ENCODE measurements at regions not wholly inside any gene's neighbourhood (a gene's known extent, or its start where the extent isn't known, plus 50 kb on each side); places are given as distances from the start of the nearest gene placed in this dataset.
A peak's percentile ranks its signal among the peaks of the same experiment; 100 is the strongest.

DNA sequence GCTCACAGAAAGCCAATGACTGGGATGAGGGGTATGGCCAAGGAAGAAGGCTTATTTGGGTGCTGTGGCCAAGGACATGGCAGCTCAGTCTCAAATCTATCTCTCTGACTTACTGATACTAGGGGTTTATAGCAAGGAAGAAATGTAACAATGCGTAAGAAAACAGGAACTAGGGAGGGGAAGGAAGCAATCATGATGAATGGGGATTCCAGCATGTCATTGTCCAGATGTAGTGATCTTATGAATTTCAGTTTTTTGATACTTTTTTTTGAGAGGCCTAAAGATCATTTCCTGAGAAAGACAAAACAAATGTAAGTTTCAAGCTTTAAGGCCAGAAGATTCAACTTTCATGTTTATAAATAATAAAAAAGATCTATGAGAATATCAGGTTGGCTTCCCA, 298.6 kb upstream of the FAM98A start:
- no peak for DNase-seq (ENCODE audit: low read depth)

DNA sequence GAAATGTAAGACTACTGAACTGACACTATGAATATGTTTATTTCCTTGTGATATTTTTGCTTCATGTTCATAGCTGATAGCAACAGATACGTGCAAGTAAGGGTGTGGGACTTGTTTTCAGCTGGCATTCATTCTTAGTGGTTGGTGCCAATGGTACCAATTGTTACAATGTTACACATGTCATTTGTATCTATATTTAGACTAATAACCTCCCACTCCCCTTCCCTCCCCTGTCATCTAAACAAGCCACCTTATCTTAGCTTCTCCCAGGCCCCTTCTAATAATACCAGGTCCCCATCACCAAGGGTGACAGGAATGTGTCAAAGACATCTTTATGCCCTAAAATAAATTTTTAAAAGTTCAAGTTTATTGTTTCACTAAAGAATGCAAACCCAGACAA, 294.7 kb upstream of the FAM98A start:
- DNase-seq (ENCODE audit: low read depth) = no peak

DNA sequence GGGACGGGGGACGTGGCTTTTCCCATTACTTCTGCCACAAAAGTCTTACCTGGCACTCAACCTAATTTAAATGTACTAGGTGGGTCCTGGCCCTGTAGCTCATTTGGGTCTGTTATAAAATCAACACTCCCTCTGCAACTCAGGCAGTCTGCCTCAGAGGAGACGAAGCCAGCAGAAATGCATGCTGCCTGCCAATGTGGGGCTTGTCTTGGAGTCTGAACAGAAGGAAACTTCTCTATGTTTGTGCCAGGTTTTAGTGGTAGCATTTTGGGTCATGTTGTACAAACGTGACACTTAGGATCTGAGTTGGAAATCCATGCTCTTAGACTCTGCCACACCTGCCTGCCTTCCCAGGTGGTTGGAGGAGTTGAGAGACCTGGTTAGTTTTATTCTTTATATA, 292.5 kb upstream of the FAM98A start:
- DNase-seq (ENCODE audit: low read depth) = no peak

DNA sequence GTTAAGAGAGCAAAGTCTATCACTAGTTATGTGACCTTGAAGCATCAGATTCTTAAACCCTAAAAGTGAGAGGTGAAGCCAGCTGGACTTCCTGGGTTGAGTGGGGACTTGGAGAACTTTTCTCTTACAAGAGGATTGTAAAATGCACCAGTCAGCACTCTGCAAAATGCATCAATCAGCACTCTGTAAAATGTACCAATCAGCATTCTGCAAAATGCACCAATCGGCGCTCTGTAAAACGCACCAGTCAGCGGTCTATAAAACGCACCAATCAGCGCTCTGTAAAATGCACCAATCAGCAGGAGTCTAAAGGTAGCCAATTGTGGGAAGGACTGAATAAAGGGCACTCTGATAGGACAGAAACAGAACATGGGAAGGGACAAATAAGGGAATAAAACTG, 291.6 kb upstream of the FAM98A start:
- no peak for DNase-seq (ENCODE audit: low read depth)

DNA sequence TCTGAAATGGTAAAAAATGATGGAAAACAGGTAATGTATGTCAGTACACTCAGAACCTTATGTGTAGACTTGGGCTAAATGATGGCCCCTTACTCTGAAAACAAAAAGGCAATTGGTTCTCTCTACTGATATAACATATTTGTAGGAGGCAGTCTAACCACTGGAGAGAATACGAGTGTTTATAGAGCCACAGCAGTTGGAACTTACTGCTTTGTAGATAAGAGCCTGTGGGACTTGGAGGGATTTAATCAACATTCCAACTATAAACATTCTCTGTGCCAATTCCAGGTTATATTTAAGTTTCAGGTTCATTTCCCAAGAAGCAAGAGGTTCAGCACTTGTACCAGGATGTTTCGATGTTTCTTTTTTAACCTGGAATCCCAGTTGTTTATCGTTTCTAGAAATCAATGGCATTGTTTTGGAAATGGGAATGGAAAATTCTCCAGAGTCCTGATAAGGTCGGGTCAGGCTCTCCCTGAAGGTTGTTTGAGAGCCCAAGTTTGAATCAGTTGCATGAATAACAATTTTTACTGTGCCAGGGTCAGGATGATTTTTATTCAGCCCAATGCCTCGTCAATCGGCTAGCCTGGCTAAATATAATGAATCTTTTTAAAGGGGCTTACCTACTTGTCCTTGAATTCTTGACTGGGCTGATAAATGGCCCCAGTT, 278.4 kb upstream of the FAM98A start:
- DNase-seq (ENCODE audit: low read depth) = no peak

DNA sequence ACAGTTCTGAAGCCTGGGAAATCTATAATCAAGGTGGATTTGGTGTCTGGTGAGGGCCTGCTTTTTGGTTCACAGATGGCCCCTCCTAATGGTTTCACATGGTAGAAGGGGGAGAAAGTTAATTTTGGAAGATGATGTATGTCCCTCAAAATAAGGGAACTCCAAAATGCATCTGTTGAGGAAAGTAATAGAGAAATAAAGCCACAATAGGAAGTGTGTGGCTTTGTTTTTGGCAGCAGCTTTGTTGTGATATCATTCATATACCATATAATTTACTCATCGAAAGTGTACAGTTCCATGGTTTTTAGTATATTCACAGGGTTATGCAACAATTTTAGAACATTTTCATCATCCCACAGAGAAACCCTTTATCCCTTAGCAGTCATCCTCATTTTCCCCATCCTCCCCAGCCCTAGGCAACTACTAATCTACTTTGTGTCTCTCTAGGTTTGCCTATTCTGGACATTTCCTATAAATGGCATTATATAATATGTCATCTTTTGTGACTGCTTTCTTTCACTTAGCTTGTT, 274.0 kb upstream of the FAM98A start:
- DNase-seq (ENCODE audit: low read depth) = no peak

DNA sequence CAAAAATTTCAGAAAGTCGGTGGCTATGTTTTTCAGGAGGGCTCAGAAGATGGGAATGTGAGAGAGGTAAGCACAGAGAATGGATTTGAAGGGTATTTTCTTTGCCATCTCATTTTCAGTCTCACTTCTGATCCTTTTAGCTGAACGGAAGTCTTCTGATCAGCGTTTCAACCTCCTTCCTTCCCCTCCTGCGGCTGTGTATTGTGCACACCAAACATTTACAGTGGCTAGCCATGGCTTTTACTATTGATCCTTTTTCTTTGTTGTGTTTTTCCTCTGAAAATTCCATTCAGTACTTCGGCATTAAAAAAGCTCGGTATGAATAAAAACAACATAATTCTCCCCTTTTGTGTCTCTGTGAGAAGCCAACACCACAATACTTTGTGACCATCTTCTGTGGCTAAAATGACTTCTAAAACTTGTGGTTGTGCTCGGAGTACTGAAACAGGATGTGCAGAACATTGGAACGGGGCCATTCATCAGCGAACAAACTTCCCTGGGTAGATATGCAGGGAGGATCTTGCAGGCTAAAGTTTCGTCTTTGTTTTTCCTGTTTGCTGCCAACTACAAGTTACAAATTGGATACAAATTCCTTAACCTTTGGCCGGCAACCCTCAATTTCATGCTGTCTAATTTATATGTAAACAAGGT, 260.8 kb upstream of the FAM98A start:
- DNase-seq (ENCODE audit: low read depth) = peak; percentile 15

DNA sequence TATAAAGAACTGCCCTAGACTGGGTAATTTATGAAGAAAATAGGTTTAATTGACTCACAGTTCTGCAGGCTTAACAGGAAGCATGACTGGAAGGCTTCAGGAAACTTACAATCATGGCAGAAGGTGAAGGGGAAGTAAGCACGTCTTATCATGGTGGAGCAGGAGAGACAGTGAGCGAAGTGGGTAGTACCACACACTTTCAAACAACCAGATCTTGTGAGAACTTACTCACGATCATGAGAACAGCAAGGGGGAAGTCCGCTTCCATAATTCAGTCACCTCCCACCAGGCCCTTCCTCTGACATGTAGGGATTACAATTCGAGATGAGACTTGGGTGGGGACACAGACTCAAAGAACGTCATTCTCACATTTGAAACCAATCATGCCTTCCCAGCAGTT, 260.1 kb upstream of the FAM98A start:
- no peak for DNase-seq (ENCODE audit: low read depth)

DNA sequence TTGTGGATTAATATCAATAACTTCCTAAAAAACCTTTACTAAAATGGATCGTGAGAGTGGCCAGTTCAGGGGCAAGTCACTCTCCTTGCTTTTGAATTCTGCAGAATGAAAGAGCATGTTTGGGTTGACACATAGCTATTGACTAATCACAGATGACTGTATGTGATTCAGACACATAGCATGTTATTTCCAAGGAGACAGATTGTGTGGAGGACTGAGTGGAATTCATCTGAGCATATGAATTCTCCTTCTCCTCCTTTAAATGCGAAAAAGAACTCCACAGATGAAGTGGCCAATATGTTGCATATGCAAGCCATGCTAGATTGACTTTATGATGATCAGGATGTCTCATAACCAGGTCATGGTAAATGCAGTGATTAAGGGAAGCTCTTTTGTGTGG, 249.4 kb upstream of the FAM98A start:
- peak; percentile 73 for DNase-seq (ENCODE audit: low read depth)

DNA sequence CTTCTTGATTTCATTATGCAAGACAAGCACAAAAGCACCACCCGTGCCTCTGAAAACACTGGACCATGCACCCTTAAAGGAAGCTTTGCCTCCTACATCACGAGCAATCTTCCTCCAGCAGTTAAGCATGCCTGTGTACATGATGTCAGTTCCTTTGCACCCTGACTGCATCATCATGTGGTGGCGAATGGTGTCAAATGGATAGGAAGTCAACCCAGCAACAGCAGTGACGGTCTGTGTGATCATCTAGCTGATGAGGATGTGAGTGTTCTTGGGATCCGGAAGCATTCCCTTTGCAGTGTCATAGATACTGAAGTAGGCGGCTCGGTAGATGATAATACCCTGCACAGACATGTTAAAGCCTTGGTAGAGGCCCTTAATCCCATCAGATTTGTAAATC, 240.7 kb upstream of the FAM98A start:
- no peak for DNase-seq (ENCODE audit: low read depth)

DNA sequence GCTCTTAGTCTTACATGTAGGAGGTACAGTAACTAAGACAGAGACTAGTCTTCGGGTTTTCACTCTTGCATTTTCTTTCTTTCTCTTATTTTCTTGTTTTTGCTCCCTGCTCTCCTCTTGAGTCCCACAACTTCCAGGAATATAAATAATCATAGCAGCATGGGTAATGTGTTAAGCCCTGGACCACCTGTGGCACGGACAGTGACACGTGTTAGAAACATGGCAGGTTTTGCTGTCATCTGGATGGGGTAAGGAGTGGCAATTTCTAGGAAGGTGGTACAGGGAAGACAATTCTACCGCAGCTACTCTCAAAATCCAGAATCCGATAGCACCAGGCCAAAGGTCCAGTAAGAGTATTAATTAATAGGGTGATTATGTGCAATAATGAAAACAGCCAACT, 237.5 kb upstream of the FAM98A start:
- DNase-seq (ENCODE audit: low read depth) = no peak

DNA sequence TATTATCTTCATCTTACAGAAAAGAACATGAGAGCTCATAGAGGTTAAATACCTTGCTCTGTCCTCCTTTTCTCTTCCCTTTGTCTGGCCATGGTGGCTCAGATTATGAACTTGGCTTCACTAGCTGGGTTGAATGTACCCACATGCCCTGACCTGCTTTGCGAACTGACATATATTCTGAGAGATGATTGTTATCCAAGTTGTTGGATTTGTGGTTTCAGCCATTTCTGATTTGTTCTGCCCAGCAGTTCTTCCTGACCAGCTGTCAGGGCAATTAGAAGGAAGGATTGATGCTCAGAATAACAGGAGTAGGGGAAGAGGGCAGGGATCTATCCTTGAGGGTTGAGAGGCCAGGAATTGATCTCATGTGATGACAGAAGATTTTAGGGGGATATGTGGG, 236.8 kb upstream of the FAM98A start:
- no peak for DNase-seq (ENCODE audit: low read depth)

DNA sequence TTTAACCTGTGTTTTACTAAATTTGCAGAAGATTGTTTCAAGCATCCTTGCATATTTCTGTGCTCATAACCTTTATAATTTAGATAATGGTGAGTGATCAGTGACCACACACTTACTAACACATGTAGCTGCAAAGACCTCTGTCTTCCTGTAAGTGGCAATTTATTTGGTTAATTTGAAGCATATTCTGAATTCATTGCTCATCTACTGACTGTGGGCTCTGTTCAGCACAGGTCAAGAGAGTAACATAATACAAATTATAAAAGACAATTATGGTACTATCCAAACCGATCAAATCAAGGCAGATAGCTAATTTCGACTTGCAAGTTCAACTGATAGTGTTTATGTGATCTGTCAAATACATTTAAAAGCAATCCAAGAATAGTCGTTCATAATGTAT, 223.9 kb upstream of the FAM98A start:
- no peak for DNase-seq (ENCODE audit: low read depth)

DNA sequence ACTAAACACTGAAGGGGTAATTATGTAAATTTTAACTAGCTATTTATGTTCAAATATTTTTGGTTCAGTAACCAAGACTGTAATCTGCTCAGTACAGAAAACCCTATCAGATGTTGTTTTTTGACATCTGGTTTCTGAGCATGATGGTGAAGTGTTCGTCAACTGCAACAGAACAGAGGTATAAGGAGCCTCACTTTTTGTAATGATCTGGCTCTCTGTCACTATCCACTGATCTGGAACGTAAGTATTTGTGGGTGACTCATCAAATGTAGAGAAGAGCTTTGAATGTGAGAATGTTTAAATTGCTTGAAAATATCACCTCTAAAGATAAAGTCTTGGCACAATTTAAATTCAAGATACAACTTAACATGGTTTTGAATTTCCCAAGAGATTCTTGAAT, 213.6 kb upstream of the FAM98A start:
- DNase-seq (ENCODE audit: low read depth) = peak; percentile 3

DNA sequence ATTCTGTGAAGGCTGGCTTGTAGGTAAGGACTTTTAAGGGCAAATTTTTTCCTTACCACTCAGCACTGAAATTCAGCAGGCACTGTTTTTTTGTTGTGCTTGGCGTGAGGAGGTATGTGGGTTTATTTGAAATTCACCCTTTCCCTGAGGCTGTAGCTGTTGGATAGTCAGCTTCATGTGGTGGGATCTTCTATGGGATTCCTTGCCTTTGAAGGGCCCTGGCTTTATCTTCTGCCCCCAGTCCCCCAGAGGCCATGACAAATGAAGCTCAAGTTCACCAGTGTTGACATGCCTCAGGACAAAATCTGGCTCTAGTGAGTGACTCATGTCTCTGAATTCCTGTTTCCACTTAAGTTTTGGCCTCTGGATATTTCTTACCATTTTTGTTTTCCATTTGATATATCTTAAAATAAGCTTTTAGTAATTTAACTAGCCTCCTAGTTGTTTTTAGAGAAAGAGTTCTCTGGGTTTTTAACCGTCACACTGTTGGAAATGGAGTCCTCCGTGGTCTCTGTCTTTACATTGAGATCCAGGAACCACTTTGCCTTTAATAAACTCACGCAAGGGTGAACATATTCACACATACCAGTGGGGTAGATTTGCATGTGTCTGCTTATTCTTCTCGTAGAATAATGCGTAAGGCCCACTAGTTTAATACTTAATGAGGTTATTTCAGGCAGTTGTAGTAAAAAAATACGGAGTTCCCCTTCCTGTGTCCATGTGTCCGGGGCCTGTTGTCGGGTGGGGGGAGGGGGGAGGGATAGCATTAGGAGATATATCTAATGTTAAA, 211.1 kb upstream of the FAM98A start:
- DNase-seq (ENCODE audit: low read depth) = peak; percentile 98

DNA sequence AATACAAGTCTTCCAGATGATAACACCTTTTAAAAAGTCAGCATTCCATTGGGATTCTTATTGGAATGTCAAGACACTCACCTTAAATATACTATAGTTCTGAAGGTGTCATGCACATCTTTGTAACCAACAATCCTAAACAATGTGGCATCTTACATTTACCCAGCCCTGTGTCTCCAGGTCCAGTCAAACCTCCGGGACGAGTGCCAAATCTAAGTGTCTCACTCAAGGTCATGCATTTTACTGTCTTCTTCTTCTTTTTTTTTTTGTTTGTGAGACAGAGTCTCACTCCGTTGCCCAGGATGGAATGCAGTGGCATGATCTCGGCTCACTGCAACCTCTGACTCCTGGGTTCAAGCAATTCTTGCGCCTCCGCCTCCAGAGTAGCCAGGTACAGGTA, 206.9 kb upstream of the FAM98A start:
- DNase-seq (ENCODE audit: low read depth) = peak; percentile 87

DNA sequence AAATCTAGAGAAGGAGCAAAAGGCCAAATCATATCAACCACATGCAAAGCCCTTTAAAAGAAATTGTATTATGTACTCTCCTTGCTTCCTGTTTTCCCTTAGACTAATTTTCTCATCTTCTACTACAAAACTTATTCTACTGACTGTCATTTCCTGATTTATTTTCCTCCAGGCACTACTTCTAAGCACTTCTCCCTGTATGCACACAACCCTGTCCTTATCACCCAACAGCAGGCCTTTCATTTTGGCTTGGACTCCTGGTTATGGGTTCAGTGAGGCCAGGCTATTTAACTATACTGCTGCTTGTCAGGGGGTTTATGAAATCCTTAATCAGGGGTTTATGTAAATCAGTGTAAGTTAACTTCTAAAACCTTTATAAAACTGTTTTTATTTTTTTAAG, 205.1 kb upstream of the FAM98A start:
- no peak for DNase-seq (ENCODE audit: low read depth)

DNA sequence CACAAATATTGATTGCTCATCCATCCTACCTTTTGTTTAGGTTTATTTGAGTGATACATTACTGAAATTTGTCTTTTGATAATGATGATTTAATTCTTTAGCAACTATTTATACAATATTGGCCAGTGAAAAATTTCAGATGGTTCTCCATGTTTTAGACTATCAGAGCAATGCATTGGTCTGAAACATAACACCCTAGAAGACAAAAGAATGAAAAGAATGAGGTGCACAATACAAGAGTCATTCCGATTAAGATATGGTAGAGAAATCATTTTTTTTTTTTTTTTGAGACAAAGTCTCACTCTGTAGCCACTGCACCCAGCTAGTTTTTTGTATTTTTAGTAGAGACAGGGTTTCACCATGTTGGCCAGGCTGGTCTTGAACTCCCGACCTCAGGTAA, 197.4 kb upstream of the FAM98A start:
- DNase-seq (ENCODE audit: low read depth) = no peak

DNA sequence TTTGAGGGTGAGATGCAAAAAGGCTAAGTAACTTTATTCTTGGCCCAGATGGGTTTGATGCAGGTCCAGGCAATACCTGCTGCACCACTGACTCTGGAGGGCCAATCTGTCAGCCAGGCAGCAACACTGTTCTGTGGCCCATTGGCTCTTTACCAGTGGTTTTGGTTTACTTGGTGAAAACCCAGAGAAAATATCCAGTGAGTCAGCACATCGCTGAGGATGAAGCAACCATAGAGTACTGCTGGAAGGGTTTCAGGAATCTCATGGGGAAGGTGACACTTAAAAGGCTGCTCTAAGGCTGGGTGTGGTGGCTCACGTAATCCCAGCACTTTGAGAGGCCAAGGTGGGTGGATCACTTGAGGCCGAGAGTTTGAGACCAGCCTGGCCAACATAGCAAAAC, 192.5 kb upstream of the FAM98A start:
- DNase-seq (ENCODE audit: low read depth) = peak; percentile 97

DNA sequence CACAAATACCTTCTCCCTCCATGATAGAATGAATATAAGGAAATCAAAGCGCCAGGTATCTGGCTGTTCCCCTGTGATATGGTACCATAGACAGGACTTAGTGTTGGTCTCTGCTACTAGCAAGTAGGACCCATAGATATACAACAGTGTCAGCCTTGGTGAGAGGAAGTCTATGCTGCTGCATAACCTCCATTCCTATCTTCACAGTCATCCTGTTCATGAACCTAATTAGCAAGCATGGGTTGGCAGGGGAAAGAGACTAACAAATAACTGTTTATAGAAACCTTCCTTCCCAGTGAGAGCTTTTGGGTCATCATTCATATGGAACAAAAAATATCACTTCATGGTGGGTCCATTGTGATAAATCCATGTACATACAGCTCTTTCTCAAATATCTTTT, 188.9 kb upstream of the FAM98A start:
- DNase-seq (ENCODE audit: low read depth) = peak; percentile 94

DNA sequence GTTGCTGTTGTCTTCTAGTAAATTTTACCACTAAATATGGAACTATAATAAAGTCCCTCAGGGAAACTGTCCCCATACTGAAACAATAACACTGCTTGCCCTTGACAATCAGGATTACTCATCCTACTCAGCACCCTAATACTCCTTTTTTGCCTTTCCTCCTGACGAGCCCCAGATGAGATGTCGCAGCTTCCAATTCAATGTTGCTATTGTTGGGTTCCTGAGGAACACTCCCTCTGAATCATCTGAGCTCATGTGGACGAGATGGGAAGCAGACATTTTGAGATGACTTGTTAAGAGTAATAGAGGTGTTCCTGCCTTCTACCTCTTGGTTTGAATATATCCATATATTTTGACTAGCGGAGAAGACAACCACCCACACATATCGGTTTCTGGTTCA, 187.8 kb upstream of the FAM98A start:
- DNase-seq (ENCODE audit: low read depth) = peak; percentile 48

DNA sequence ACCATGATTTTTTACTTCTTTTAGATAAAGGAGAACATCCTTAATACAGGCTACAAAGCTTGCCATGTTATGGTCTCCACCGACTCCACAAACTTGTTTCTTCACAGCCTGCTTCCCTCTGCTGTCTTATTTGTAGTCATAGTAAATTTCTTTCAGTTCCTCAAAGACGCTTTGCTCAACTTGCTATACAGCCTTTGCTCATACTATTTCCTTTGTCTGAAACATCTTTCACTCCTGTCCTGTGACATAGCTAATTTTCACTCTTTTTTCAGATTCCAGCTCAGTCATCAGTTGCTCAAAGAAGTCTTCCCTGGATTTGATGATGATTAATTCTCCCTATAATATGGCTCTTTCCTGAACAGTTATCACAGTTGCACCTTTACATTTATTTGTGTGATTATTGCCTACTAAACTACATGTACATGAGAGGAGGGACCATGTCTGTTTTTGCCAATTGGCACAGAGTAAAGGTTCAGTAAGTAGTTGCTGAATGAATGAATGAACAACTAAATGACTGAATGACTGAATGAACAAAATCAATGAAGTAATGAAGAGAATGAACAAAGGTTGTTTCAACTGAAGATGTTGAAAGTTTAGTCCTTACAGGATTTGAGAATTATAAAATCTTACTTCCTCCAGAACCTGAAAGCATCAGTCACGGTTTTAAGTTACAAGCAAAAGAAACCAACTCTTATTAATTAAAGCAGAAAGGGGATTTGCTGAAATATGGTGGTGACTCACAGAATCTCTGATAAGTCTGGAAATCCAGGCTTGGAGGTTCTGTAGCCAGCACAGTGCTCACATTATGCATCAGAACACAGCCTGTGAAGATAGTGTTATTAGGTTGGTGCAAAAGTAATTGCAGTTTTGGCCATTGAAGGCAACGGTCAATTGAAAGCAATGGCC, 186.4 kb upstream of the FAM98A start:
- peak; percentile 75 for DNase-seq (ENCODE audit: low read depth)

Data from M059J (cell line).